ENCODE measurements at regions not wholly inside any gene's neighbourhood (a gene's known extent, or its start where the extent isn't known, plus 50 kb on each side); places are given as distances from the start of the nearest gene placed in this dataset.

DNA sequence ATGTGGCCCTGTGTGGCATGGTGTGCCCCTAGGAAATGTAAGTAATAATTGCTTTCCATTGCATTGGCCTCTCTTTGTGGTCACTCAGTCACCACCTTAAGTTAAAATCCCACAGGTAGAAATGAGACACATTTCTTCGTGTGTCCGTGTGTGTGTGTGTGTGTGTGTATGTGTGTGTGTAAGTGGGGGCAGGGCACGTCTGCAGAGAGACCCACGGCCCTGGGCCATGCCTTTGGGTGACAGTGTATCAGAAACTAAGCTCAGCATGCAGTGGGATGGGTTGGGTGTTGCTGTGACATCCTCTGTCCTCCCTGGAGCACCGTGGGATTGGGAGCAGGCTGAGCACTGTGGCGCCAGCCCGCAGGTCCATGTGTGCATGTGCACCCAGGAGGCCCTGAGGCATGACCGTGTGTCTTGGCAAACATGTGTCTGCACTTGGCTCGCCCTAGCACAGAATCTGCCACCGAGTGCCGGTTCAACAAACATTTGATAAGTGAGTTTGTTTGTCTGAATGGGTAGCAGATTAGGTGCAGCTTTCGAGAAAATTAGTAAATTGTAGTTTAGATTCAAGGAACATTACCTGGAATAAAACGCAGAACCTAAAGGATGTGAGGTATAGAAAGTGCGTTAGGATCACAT, 91.8 kb downstream of the WTIP start:
- POLR2A ChIA-PET (ENCODE audit: partially characterized antibody) = interaction anchor here (0.7 kb wide), 1 partner anchor 95 kb away, joined by 3 read pairs; no protein-coding TSS in a partner anchor
- no peak overlapping the region for H4K5ac ChIP-seq (ENCODE audit: insufficient read length, low read depth, low read length)
- H3K14ac ChIP-seq (ENCODE audit: insufficient read length) = no peak overlapping the region
- H4K91ac ChIP-seq (replicated peaks; ENCODE audit: insufficient read length, low read length) = no peak overlapping the region
- no peak overlapping the region for H3K56ac ChIP-seq (replicated peaks; ENCODE audit: insufficient read length, low read depth, low read length)
- no peak overlapping the region for H2AK5ac ChIP-seq (ENCODE audit: low read depth, low read length)
- H3K79me1 ChIP-seq (ENCODE audit: low read depth, low read length) = no peaks in the 10 kb centered on the region
- no peak overlapping the region for H4K8ac ChIP-seq (ENCODE audit: extremely low read depth, insufficient read depth, low read length)
- no peak overlapping the region for H3K27ac ChIP-seq (ENCODE audit: low read depth, low read length)
- H3K4ac ChIP-seq (replicated peaks; ENCODE audit: insufficient read length, low read depth, low read length) = no peak overlapping the region
- H2BK15ac ChIP-seq (ENCODE audit: low read length) = no peak overlapping the region
- H3K27me3 ChIP-seq (replicated peaks in 1 of 4; ENCODE audit: control insufficient read depth in 3 of 4, extremely low read depth in 1 of 4, insufficient read depth in 3 of 4, low read length in 3 of 4) = peaks cover 0 to 3% (median 0%) of the 10 kb centered on the region in 4 experiments; a peak in 1 of 7 replicates
- no peak overlapping the region for H3K4me2 ChIP-seq (ENCODE audit: insufficient read depth in 1 of 2, low read depth in 2 of 2, low read length in 2 of 2)
- no peak overlapping the region for H3K9ac ChIP-seq (replicated peaks in 1 of 4; ENCODE audit: extremely low read depth in 1 of 4, low read depth in 3 of 4, low read length in 3 of 4)
- FAIRE-seq (no peak), DNase-seq (ENCODE audit: low read depth in 1 of 2, low spot score in 2 of 2) (no peak)
- H3K18ac ChIP-seq (ENCODE audit: extremely low read depth, low read length) = no peak overlapping the region
- no peak overlapping the region for H2BK5ac ChIP-seq (ENCODE audit: low read depth, low read length)
- H2BK120ac ChIP-seq (replicated peaks; ENCODE audit: low read depth, low read length) = no peak overlapping the region
- no peak overlapping the region for H3K4me3 ChIP-seq (ENCODE audit: extremely low read depth in 1 of 4, insufficient read depth in 2 of 4, low read depth in 3 of 4, low read length in 4 of 4)
- TF ChIP-seq BACH1 (IDR thresholded peaks at IDR 0.05; ENCODE audit: low read length) = no peak
- TF ChIP-seq ZNF274 (IDR thresholded peaks at IDR 0.05; ENCODE audit: borderline replicate concordance, extremely low read depth, low read length) = no peak
- TF ChIP-seq TBP (IDR thresholded peaks at IDR 0.05; ENCODE audit: low read depth, low read length) = no peak
- no peak for TF ChIP-seq EZH2 (IDR thresholded peaks at IDR 0.05; ENCODE audit: low read depth, low read length, severe bottlenecking)
- no peak for TF ChIP-seq SP2 (IDR thresholded peaks at IDR 0.05; ENCODE audit: low read length)
- H3K36me3 ChIP-seq (ENCODE audit: control insufficient read depth in 2 of 4, insufficient read depth in 4 of 4, low read length in 3 of 4) = no peaks in the 10 kb centered on the region
- no peak overlapping the region for H2AFZ ChIP-seq (ENCODE audit: low read length)
- no peak overlapping the region for H2BK12ac ChIP-seq (ENCODE audit: low read depth, low read length)
- H3K79me2 ChIP-seq (ENCODE audit: control insufficient read depth in 1 of 2, insufficient read depth in 2 of 2, low read length in 2 of 2) = no peaks in the 10 kb centered on the region
- H3K4me1 ChIP-seq (replicated peaks in 1 of 4; ENCODE audit: control insufficient read depth in 3 of 4, insufficient read depth in 4 of 4, low read length in 3 of 4) = peaks cover 0 to 5% (median 0%) of the 10 kb centered on the region in 4 experiments; a peak in 1 of 7 replicates
- no peaks in the 10 kb centered on the region for H4K20me1 ChIP-seq (replicated peaks in 1 of 2; ENCODE audit: control insufficient read depth in 1 of 2, insufficient read depth in 2 of 2, low read length in 2 of 2)
- H3K9me3 ChIP-seq (ENCODE audit: insufficient read depth in 2 of 2, low read depth in 1 of 2, low read length in 1 of 2) = peaks cover 31 to 47% of the 10 kb centered on the region in 2 experiments
- no peak overlapping the region for H2BK20ac ChIP-seq (ENCODE audit: low read length)
- no peak overlapping the region for H3K23ac ChIP-seq (ENCODE audit: insufficient read length)
- no peaks in the 10 kb centered on the region; the same call in 1 of the 2 replicates for H3K23me2 ChIP-seq (ENCODE audit: low read depth, low read length)
- 71% methylated on average over 14 of the region's 14 CpGs; no CpG with 5 or more reads in 1 of the 2 experiments for WGBS, 2 experiments (ENCODE audit: extremely low coverage in 1 of 2, insufficient coverage in 1 of 2, insufficient read length in 1 of 2, insufficient replicate concordance in 2 of 2, low coverage in 1 of 2, low lambda C conversion rate in 2 of 2, missing lambda C conversion rate in 1 of 2)
- CTCF ChIA-PET (ENCODE audit: partially characterized antibody) = no interaction called here
